ENCODE measurements at regions not wholly inside any gene's neighbourhood (a gene's known extent, or its start where the extent isn't known, plus 50 kb on each side); places are given as distances from the start of the nearest gene placed in this dataset.

GRCh38 chr13:110784704-110785103 is 71.2 kb downstream of the ING1 start:
- Histone ChIP-seq H3K27me3 (no peaks in the 10 kb centered on the region), H3K4me1 (ENCODE audit: insufficient read depth) (no peaks in the 10 kb centered on the region), H3K4me3 (no peak overlapping the region), H3K9me3 (peaks cover 0 to 3% of the 10 kb centered on the region in 2 donors), H3K27ac (no peak overlapping the region), H3K36me3 (no peaks in the 10 kb centered on the region)
- DNase-seq = no peak
- WGBS, 3 donors = 94 to 98% (median 95%) methylated on average over 2 of the region's 2 CpGs
- no peak for TF ChIP-seq CTCF (IDR thresholded peaks at IDR 0.05)
- TF ChIP-seq POLR2A (IDR thresholded peaks at IDR 0.05) = no peak
- TF ChIP-seq EP300 (IDR thresholded peaks at IDR 0.05) = no peak
- intact Hi-C loops (cut with DNase I) = no loop called here

GRCh38 chr13:110788778-110789177 is 75.3 kb downstream of the ING1 start:
- H3K27ac ChIP-seq = no peak overlapping the region
- intact Hi-C loops (cut with DNase I) = no loop called here
- DNase-seq = no peak
- no peaks in the 10 kb centered on the region for H3K4me1 ChIP-seq (ENCODE audit: insufficient read depth)
- TF ChIP-seq CTCF (IDR thresholded peaks at IDR 0.05) = no peak
- TF ChIP-seq POLR2A (IDR thresholded peaks at IDR 0.05) = no peak
- no peak for TF ChIP-seq EP300 (IDR thresholded peaks at IDR 0.05)
- WGBS, 3 donors = 92 to 95% (median 93%) methylated on average over 14 of the region's 14 CpGs
- H3K4me3 ChIP-seq = no peak overlapping the region
- H3K27me3 ChIP-seq = no peaks in the 10 kb centered on the region
- no peaks in the 10 kb centered on the region for H3K9me3 ChIP-seq
- H3K36me3 ChIP-seq = no peaks in the 10 kb centered on the region

GRCh38 chr13:110789871-110790270 is 76.4 kb downstream of the ING1 start:
- Histone ChIP-seq H3K27ac (no peak overlapping the region), H3K27me3 (no peaks in the 10 kb centered on the region), H3K36me3 (no peaks in the 10 kb centered on the region), H3K4me1 (ENCODE audit: insufficient read depth) (no peaks in the 10 kb centered on the region), H3K4me3 (no peak overlapping the region), H3K9me3 (no peaks in the 10 kb centered on the region)
- intact Hi-C loops (cut with DNase I) = no loop called here
- TF ChIP-seq EP300 (IDR thresholded peaks at IDR 0.05) = no peak
- no peak for TF ChIP-seq CTCF (IDR thresholded peaks at IDR 0.05)
- no peak for TF ChIP-seq POLR2A (IDR thresholded peaks at IDR 0.05)
- 92 to 98% (median 96%) methylated on average over 2 of the region's 2 CpGs for WGBS, 3 donors
- no peak for DNase-seq

GRCh38 chr13:110790371-110790770 is 76.9 kb downstream of the ING1 start:
- WGBS, 3 donors = 94 to 97% (median 96%) methylated on average over 3 of the region's 3 CpGs
- intact Hi-C loops (cut with DNase I) = no loop called here

More at GRCh38 chr13:110790371-110790770, 76.9 kb downstream of the ING1 start:
- no peak for TF ChIP-seq EP300 (IDR thresholded peaks at IDR 0.05)
- no peak for TF ChIP-seq POLR2A (IDR thresholded peaks at IDR 0.05)
- no peak for TF ChIP-seq CTCF (IDR thresholded peaks at IDR 0.05)
- no peak overlapping the region for H3K27ac ChIP-seq
- no peaks in the 10 kb centered on the region for H3K4me1 ChIP-seq (ENCODE audit: insufficient read depth)
- no peak overlapping the region for H3K4me3 ChIP-seq
- no peaks in the 10 kb centered on the region for H3K9me3 ChIP-seq
- no peaks in the 10 kb centered on the region for H3K27me3 ChIP-seq
- H3K36me3 ChIP-seq = no peaks in the 10 kb centered on the region
- no peak for DNase-seq
